Neural cell (in vitro differentiated cells): ENCODE measurements at regions not wholly inside any gene's neighbourhood (a gene's known extent, or its start where the extent isn't known, plus 50 kb on each side); places are given as distances from the start of the nearest gene placed in this dataset.

Experiments
- H2AFZ ChIP-seq: fragments of 200-600, 300-800 bp; sonication (generic), shearing (Covaris generic); 2 replicates; pipeline ENCODE4 v1.6.0; 2014; ENCODE audit warnings: low read depth, mild to moderate bottlenecking, antibody characterized with exemption, low read length, moderate library complexity
- H3F3A ChIP-seq: fragments of 200-600 bp; shearing (Covaris generic); 2 replicates; pipeline ENCODE4 v1.6.1; 2016; ENCODE audit warnings: mild to moderate bottlenecking, moderate library complexity, mixed read lengths, antibody characterized with exemption, low read length; ENCODE audit not compliant: insufficient read depth, poor library complexity, severe bottlenecking
- H3K27ac ChIP-seq: fragments of 200-600, 300-800 bp; sonication (generic), shearing (Covaris generic); 2 replicates; pipeline ENCODE4 v1.5.1; 2014; ENCODE audit warnings: mild to moderate bottlenecking, low read length, moderate library complexity
- H3K27me3 ChIP-seq: fragments of 300-800, 200-600 bp; sonication (generic), shearing (Covaris generic); 2 replicates; pipeline ENCODE4 v1.6.0; 2014; ENCODE audit warnings: mild to moderate bottlenecking, low read depth, low read length, moderate library complexity; ENCODE audit not compliant: insufficient read depth
- H3K36me3 ChIP-seq: fragments of 300-800, 200-600 bp; sonication (generic), shearing (Covaris generic); 2 replicates; pipeline ENCODE4 v1.5.1; 2014; ENCODE audit warnings: mild to moderate bottlenecking, antibody characterized with exemption, low read length, moderate library complexity; ENCODE audit not compliant: insufficient read depth
- H3K4me2 ChIP-seq: fragments of 300-800, 200-600 bp; sonication (generic), shearing (Covaris generic); 2 replicates; pipeline ENCODE4 v1.6.0; 2014; ENCODE audit warnings: mild to moderate bottlenecking, low read length
- H3K4me3 ChIP-seq: fragments of 300-800, 200-600 bp; sonication (generic), shearing (Covaris generic); 2 replicates; pipeline ENCODE4 v1.5.1; 2014; ENCODE audit warnings: mild to moderate bottlenecking, low read length, moderate library complexity
- H3K79me2 ChIP-seq: fragments of 200-600 bp; shearing (Covaris generic); replicated peaks from 2 replicates; pipeline ENCODE4 v1.6.0; 2014; ENCODE audit warnings: mild to moderate bottlenecking, low read length, moderate library complexity; ENCODE audit not compliant: insufficient read depth
- H3K9ac ChIP-seq: fragments of 300-800, 200-600 bp; sonication (generic), shearing (Covaris generic); 2 replicates; pipeline ENCODE4 v1.6.1; 2016; ENCODE audit warnings: mild to moderate bottlenecking, low read length, mixed read lengths
- H3K9me2 ChIP-seq: fragments of 200-600 bp; shearing (Covaris generic); 2 replicates; pipeline ENCODE4 v1.6.1; 2016; ENCODE audit warnings: mild to moderate bottlenecking, low read length, mixed read lengths; ENCODE audit not compliant: insufficient read depth
- H3K9me3 ChIP-seq: fragments of 200-600, 300-800 bp; sonication (generic), shearing (Covaris generic); 2 replicates; pipeline ENCODE4 v1.6.1; 2016; ENCODE audit warnings: mild to moderate bottlenecking, mixed run types, low read length, moderate library complexity, mixed read lengths
- H4K20me1 ChIP-seq: fragments of 200-600 bp; shearing (Covaris generic); 2 replicates; pipeline ENCODE4 v1.6.1; 2016; ENCODE audit warnings: mild to moderate bottlenecking, mixed run types; ENCODE audit not compliant: insufficient read depth
- EP300 ChIP-seq: fragments of 450-650 bp; conservative IDR thresholded peaks from 2 replicates; pipeline ENCODE4 v1.6.1; 2014; ENCODE audit warnings: antibody characterized with exemption, mild to moderate bottlenecking, moderate library complexity; ENCODE audit not compliant: poor library complexity, severe bottlenecking
- EZH2 ChIP-seq: fragments of 200-600, 300-800 bp; shearing (Covaris generic), sonication (generic); IDR thresholded peaks from 2 replicates; pipeline ENCODE4 v1.6.1; 2014; ENCODE audit warnings: antibody characterized with exemption, low read length, borderline replicate concordance, mild to moderate bottlenecking; ENCODE audit not compliant: insufficient read depth, poor library complexity, severe bottlenecking
- MXI1 ChIP-seq: fragments of 450-650 bp; conservative IDR thresholded peaks from 2 replicates; pipeline ENCODE4 v1.6.1; 2014; ENCODE audit warnings: antibody characterized with exemption, mild to moderate bottlenecking; ENCODE audit not compliant: poor library complexity, severe bottlenecking
- POLR2AphosphoS5 ChIP-seq: IDR thresholded peaks from 2 replicates; pipeline ENCODE4 v1.6.1; 2012
- RAD21 ChIP-seq: fragments of 450-650 bp; conservative IDR thresholded peaks from 2 replicates; pipeline ENCODE4 v1.6.1; 2014; ENCODE audit warnings: antibody characterized with exemption, mild to moderate bottlenecking, moderate library complexity
- SMC3 ChIP-seq: fragments of 450-650 bp; conservative IDR thresholded peaks from 2 replicates; pipeline ENCODE4 v1.6.1; 2014; ENCODE audit warnings: antibody characterized with exemption, mild to moderate bottlenecking, moderate library complexity; ENCODE audit not compliant: poor library complexity
- TAF1 ChIP-seq: IDR thresholded peaks from 2 replicates; pipeline ENCODE4 v1.6.1; 2012; ENCODE audit warnings: low read depth
- TF ChIP-seq, protein P1 (sequence below): fragments of 450-650 bp; IDR thresholded peaks from 2 replicates; pipeline ENCODE4 v1.5.1; 2014; ENCODE audit warnings: antibody characterized with exemption, mild to moderate bottlenecking, moderate library complexity; ENCODE audit not compliant: poor library complexity, severe bottlenecking
- TF ChIP-seq, protein P2 (sequence below): IDR thresholded peaks from 2 replicates; pipeline ENCODE4 v1.6.1; 2012; ENCODE audit warnings: borderline replicate concordance

DNA sequence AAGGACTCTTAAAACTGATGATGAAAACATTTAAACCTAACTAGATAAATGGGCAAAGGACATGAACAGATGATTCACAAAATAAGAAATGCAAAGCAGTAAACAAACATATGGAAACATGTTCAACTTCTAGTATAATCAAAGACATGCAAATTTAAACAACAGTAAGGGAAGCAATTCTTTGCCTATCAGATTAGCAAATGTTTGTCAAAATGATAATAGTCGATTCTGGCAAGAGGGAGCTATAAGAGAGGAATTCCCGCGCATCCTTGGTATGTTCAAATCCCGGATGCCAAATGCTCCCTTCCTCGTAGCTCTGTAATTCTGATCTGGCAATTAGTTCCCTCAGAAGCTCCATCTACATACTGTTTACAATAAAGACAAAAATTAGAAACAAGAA, 320.5 kb downstream of the PHKB start:
- H3K9me3 ChIP-seq: no peaks in the 10 kb centered on the region
- no peaks in the 10 kb centered on the region for H3F3A ChIP-seq
- H3K4me3 ChIP-seq: no peak overlapping the region
- no peaks in the 10 kb centered on the region for H3K36me3 ChIP-seq
- H3K79me2 ChIP-seq: no peaks in the 10 kb centered on the region
- H3K9me2 ChIP-seq: no peaks in the 10 kb centered on the region
- H3K4me2 ChIP-seq: no peak overlapping the region
- no peaks in the 10 kb centered on the region for H3K27me3 ChIP-seq
- H4K20me1 ChIP-seq: no peaks in the 10 kb centered on the region
- TF ChIP-seq POLR2AphosphoS5 (no peak), EP300 (no peak), TAF1 (no peak), MXI1 (no peak), EZH2 (no peak), SMC3 (no peak), RAD21 (no peak)
- TF ChIP-seq, protein P1, sequence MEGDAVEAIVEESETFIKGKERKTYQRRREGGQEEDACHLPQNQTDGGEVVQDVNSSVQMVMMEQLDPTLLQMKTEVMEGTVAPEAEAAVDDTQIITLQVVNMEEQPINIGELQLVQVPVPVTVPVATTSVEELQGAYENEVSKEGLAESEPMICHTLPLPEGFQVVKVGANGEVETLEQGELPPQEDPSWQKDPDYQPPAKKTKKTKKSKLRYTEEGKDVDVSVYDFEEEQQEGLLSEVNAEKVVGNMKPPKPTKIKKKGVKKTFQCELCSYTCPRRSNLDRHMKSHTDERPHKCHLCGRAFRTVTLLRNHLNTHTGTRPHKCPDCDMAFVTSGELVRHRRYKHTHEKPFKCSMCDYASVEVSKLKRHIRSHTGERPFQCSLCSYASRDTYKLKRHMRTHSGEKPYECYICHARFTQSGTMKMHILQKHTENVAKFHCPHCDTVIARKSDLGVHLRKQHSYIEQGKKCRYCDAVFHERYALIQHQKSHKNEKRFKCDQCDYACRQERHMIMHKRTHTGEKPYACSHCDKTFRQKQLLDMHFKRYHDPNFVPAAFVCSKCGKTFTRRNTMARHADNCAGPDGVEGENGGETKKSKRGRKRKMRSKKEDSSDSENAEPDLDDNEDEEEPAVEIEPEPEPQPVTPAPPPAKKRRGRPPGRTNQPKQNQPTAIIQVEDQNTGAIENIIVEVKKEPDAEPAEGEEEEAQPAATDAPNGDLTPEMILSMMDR: no peak
- TF ChIP-seq, protein P2, sequence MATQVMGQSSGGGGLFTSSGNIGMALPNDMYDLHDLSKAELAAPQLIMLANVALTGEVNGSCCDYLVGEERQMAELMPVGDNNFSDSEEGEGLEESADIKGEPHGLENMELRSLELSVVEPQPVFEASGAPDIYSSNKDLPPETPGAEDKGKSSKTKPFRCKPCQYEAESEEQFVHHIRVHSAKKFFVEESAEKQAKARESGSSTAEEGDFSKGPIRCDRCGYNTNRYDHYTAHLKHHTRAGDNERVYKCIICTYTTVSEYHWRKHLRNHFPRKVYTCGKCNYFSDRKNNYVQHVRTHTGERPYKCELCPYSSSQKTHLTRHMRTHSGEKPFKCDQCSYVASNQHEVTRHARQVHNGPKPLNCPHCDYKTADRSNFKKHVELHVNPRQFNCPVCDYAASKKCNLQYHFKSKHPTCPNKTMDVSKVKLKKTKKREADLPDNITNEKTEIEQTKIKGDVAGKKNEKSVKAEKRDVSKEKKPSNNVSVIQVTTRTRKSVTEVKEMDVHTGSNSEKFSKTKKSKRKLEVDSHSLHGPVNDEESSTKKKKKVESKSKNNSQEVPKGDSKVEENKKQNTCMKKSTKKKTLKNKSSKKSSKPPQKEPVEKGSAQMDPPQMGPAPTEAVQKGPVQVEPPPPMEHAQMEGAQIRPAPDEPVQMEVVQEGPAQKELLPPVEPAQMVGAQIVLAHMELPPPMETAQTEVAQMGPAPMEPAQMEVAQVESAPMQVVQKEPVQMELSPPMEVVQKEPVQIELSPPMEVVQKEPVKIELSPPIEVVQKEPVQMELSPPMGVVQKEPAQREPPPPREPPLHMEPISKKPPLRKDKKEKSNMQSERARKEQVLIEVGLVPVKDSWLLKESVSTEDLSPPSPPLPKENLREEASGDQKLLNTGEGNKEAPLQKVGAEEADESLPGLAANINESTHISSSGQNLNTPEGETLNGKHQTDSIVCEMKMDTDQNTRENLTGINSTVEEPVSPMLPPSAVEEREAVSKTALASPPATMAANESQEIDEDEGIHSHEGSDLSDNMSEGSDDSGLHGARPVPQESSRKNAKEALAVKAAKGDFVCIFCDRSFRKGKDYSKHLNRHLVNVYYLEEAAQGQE: no peak
- H3K27ac ChIP-seq: no peak overlapping the region
- H3K9ac ChIP-seq: no peak overlapping the region
- no peak overlapping the region for H2AFZ ChIP-seq

DNA sequence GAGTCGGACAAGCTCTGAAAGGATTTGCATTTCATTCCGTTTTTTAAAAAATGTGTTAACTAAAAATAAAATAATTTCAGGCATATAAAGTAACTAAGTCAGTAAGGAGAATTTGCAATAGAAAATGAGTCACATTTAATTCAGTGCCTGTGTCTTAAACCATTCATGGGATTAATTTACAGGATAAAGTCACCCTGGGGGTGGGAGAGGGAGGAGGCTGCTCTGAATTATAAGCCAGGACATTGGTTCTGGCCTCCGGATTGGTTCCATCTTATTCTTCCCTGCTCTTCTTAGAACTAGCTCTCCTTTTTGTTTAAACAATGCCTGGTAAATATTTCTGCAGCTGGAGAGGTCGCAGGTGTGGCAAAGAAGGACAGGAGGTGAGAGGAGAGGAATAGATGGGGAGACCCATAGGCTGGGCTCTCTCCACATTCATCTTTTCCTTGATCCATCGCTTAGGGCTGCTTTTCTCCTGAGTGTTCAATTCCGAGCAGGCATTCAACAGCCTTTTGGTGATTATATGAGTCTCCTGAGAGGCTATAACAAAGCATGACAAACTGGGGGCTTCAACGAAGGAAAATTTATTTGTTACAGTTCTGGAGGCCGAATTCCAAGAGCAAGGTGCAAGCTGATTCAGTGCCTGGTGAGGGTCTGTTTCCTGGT, 319.2 kb downstream of the PHKB start:
- Histone ChIP-seq H3K36me3 (no peaks in the 10 kb centered on the region), H3K4me2 (no peak overlapping the region), H3K27me3 (no peaks in the 10 kb centered on the region), H4K20me1 (no peaks in the 10 kb centered on the region), H2AFZ (no peak overlapping the region), H3K27ac (no peak overlapping the region), H3K4me3 (no peak overlapping the region), H3K79me2 (no peaks in the 10 kb centered on the region), H3K9ac (no peak overlapping the region), H3K9me3 (no peaks in the 10 kb centered on the region), H3F3A (no peaks in the 10 kb centered on the region), H3K9me2 (no peaks in the 10 kb centered on the region)
- TF ChIP-seq RAD21: no peak
- TF ChIP-seq, protein P1: no peak
- no peak for TF ChIP-seq EP300
- TF ChIP-seq SMC3: no peak
- TF ChIP-seq TAF1: no peak
- no peak for TF ChIP-seq EZH2
- TF ChIP-seq POLR2AphosphoS5: no peak
- no peak for TF ChIP-seq MXI1
- TF ChIP-seq, protein P2: no peak
